C4-2B (cell line): ENCODE measurements at regions not wholly inside any gene's neighbourhood (a gene's known extent, or its start where the extent isn't known, plus 50 kb on each side); places are given as distances from the start of the nearest gene placed in this dataset.

Experiments used
- CTCF ChIP-seq: fragments of 450-650 bp; conservative IDR thresholded peaks from 2 replicates; pipeline ENCODE4 v1.5.1; 2017; ENCODE audit warnings: mild to moderate bottlenecking
- ZFX ChIP-seq: fragments of 450-650 bp; IDR thresholded peaks from 2 replicates; pipeline ENCODE4 v1.6.1; 2017

GRCh38 chr3:193030276-193030675 lies 112.6 kb upstream of the MB21D2 start:
- no peak for TF ChIP-seq CTCF
- no peak for TF ChIP-seq ZFX
